ENCODE measurements at regions not wholly inside any gene's neighbourhood (a gene's known extent, or its start where the extent isn't known, plus 50 kb on each side); places are given as distances from the start of the nearest gene placed in this dataset.

- Histone ChIP-seq H3K27ac (ENCODE audit: low read depth, low read length) (no peak overlapping the region), H3F3A (ENCODE audit: insufficient read depth) (no peaks in the 10 kb centered on the region), H3K4me2 (ENCODE audit: low read depth, low read length, poor library complexity, severe bottlenecking) (no peak overlapping the region), H4K20me1 (ENCODE audit: low read depth, low read length) (no peaks in the 10 kb centered on the region), H3K9me2 (replicated peaks; ENCODE audit: insufficient read depth, low read length) (no peaks in the 10 kb centered on the region), H2AFZ (ENCODE audit: low read depth, low read length, severe bottlenecking) (no peak overlapping the region), H3K4me3 (ENCODE audit: insufficient read depth, low read length, poor library complexity, severe bottlenecking) (no peak overlapping the region), H3K9ac (ENCODE audit: low read length) (no peak overlapping the region), H3K36me3 (ENCODE audit: low read length) (no peaks in the 10 kb centered on the region), H3K79me2 (ENCODE audit: insufficient read depth, low read length) (no peaks in the 10 kb centered on the region), H3K9me3 (ENCODE audit: insufficient read depth, low read length) (no peaks in the 10 kb centered on the region), H3K27me3 (ENCODE audit: low read length) (no peaks in the 10 kb centered on the region)
- no peak for TF ChIP-seq EZH2phosphoT487 (conservative IDR thresholded peaks at IDR 0.05; ENCODE audit: low read length)
- TF ChIP-seq, protein P1, sequence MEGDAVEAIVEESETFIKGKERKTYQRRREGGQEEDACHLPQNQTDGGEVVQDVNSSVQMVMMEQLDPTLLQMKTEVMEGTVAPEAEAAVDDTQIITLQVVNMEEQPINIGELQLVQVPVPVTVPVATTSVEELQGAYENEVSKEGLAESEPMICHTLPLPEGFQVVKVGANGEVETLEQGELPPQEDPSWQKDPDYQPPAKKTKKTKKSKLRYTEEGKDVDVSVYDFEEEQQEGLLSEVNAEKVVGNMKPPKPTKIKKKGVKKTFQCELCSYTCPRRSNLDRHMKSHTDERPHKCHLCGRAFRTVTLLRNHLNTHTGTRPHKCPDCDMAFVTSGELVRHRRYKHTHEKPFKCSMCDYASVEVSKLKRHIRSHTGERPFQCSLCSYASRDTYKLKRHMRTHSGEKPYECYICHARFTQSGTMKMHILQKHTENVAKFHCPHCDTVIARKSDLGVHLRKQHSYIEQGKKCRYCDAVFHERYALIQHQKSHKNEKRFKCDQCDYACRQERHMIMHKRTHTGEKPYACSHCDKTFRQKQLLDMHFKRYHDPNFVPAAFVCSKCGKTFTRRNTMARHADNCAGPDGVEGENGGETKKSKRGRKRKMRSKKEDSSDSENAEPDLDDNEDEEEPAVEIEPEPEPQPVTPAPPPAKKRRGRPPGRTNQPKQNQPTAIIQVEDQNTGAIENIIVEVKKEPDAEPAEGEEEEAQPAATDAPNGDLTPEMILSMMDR (IDR thresholded peaks at IDR 0.05; ENCODE audit: insufficient read depth, low read length, poor library complexity, severe bottlenecking), result no peak
These were observed 258.7 kb upstream of the HS6ST1 start for GRCh38 chr2:128577141-128577930.

GRCh38 chr2:128578406-128579390 lies 260.0 kb upstream of the HS6ST1 start:
- H3K4me2 ChIP-seq (ENCODE audit: low read depth, low read length, poor library complexity, severe bottlenecking), result no peak overlapping the region
- H3K36me3 ChIP-seq (ENCODE audit: low read length), result no peaks in the 10 kb centered on the region
- H4K20me1 ChIP-seq (ENCODE audit: low read depth, low read length), result no peaks in the 10 kb centered on the region
- TF ChIP-seq, protein P1 (IDR thresholded peaks at IDR 0.05; ENCODE audit: insufficient read depth, low read length, poor library complexity, severe bottlenecking), result no peak
- no peak for TF ChIP-seq EZH2phosphoT487 (conservative IDR thresholded peaks at IDR 0.05; ENCODE audit: low read length)
- H3K27me3 ChIP-seq (ENCODE audit: low read length), result no peaks in the 10 kb centered on the region
- no peak overlapping the region for H3K27ac ChIP-seq (ENCODE audit: low read depth, low read length)
- no peaks in the 10 kb centered on the region for H3K9me3 ChIP-seq (ENCODE audit: insufficient read depth, low read length)
- no peaks in the 10 kb centered on the region for H3F3A ChIP-seq (ENCODE audit: insufficient read depth)
- no peak overlapping the region for H3K9ac ChIP-seq (ENCODE audit: low read length)
- H3K9me2 ChIP-seq (replicated peaks; ENCODE audit: insufficient read depth, low read length), result no peaks in the 10 kb centered on the region
- H2AFZ ChIP-seq (ENCODE audit: low read depth, low read length, severe bottlenecking), result no peak overlapping the region
- no peaks in the 10 kb centered on the region for H3K79me2 ChIP-seq (ENCODE audit: insufficient read depth, low read length)
- no peak overlapping the region for H3K4me3 ChIP-seq (ENCODE audit: insufficient read depth, low read length, poor library complexity, severe bottlenecking)

DNA sequence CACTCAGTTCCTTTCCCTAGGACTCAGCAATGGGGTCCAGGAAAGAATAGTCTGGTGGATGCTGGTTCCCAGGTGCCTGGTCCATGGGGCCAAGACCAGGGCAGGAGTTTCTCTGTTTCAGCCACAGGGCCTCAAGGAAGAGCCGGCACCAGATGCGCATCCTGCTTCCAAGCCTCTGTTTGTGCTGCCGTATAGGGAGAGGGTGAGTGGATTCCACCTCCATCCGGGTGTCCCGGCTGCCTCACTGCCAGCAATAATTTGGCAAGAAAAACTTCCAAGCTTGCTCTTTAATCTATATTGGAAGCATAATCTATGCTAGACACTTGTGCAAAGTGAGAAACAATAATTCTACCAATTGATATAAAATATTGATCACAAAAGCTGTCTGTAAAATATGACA lies 261.2 kb upstream of the HS6ST1 start:
- Histone ChIP-seq H3K4me3 (ENCODE audit: insufficient read depth, low read length, poor library complexity, severe bottlenecking) (no peak overlapping the region), H3K79me2 (ENCODE audit: insufficient read depth, low read length) (no peaks in the 10 kb centered on the region), H3F3A (ENCODE audit: insufficient read depth) (no peaks in the 10 kb centered on the region), H3K4me2 (ENCODE audit: low read depth, low read length, poor library complexity, severe bottlenecking) (no peak overlapping the region), H2AFZ (ENCODE audit: low read depth, low read length, severe bottlenecking) (no peak overlapping the region), H3K36me3 (ENCODE audit: low read length) (no peaks in the 10 kb centered on the region), H3K27me3 (ENCODE audit: low read length) (no peaks in the 10 kb centered on the region), H3K9me3 (ENCODE audit: insufficient read depth, low read length) (no peaks in the 10 kb centered on the region), H4K20me1 (ENCODE audit: low read depth, low read length) (no peaks in the 10 kb centered on the region), H3K9ac (ENCODE audit: low read length) (no peak overlapping the region), H3K27ac (ENCODE audit: low read depth, low read length) (no peak overlapping the region), H3K9me2 (replicated peaks; ENCODE audit: insufficient read depth, low read length) (no peaks in the 10 kb centered on the region)
- TF ChIP-seq EZH2phosphoT487 (conservative IDR thresholded peaks at IDR 0.05; ENCODE audit: low read length), result no peak
- TF ChIP-seq, protein P1 (IDR thresholded peaks at IDR 0.05; ENCODE audit: insufficient read depth, low read length, poor library complexity, severe bottlenecking), result no peak
